HG03175 (cell line): ENCODE measurements at regions not wholly inside any gene's neighbourhood (a gene's known extent, or its start where the extent isn't known, plus 50 kb on each side); places are given as distances from the start of the nearest gene placed in this dataset.

Experiments
- ATAC-seq: cut with Tn5 transposase; IDR thresholded peaks from one replicate; pipeline ENCODE4 v1.9.1; 2021; ENCODE audit warnings: mild to moderate bottlenecking, moderate library complexity; ENCODE audit not compliant: unreplicated experiment

DNA sequence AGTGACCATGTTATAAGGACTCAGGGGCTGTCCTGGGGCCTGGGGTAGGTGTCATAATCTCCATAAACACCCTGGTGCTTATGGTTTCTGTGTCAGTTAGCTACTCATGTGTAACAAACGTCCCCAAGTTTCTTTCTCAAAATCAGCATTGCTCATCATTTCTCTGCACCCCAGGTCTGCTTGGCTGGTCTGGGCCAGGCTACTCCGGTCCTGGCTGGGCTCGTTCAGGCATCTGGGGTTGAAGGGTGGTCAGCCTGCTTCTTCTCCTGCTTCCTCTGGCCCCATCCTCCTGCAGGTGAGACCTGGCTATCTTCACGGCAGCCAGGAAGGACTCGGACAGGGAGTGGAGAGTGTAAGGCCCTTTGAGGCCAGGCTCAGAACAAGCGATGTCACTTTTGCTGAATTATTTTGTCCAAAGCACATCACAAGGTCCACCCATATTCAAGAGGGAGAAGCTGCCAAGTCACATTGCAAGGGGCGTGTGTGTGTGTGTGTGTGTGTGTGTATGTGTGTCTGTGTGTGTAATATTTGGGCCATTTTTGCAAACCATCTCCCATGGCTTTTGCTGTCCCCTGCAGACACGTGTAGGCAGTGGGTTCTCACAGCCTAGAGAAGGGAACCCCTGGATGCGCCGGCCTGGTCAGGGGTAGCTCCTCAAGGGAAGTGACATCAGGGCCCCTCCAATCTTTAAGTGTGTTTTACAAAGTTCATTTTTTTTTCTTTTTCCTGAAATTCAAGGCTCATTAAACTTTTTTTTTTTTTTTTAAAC, 535.8 kb downstream of the TBC1D22A start:
- ATAC-seq: no peak

DNA sequence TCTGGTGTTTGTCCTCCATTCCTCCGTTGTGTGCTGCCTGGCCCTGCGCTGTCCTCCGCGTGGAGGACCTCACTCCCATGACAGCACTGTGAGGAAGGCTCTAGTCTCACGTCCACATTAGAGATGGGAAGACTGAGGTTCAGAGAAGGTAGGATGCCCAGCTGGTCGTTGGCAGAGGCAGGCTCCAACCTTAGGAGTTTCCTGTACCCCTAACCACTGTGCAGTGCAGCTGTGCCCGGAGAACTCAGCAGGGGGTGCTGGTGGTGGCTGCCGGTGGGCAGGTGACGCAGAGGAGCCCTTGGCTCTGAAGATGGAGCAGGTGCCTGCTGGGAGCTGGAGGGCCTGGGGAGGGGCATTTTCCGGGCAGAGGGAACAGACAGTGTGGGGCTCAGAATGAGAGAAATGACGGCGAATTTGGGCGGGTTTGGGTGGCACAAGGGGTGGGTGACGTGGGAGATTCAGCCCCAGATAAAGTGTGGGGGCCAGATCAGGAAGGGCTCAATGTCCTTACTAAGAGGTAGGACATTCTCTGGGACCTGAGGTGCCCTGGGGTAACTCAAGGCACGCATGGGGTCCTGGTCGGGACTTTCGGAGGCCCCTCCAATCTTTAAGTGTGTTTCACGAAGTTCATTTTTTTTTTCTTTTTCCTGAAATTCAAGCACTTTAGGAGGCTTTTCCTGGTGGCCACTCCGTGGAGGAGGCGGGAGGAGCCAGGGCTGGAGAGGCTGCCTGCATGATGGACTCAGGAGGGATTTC, 535.0 kb downstream of the TBC1D22A start:
- ATAC-seq: no peak

DNA sequence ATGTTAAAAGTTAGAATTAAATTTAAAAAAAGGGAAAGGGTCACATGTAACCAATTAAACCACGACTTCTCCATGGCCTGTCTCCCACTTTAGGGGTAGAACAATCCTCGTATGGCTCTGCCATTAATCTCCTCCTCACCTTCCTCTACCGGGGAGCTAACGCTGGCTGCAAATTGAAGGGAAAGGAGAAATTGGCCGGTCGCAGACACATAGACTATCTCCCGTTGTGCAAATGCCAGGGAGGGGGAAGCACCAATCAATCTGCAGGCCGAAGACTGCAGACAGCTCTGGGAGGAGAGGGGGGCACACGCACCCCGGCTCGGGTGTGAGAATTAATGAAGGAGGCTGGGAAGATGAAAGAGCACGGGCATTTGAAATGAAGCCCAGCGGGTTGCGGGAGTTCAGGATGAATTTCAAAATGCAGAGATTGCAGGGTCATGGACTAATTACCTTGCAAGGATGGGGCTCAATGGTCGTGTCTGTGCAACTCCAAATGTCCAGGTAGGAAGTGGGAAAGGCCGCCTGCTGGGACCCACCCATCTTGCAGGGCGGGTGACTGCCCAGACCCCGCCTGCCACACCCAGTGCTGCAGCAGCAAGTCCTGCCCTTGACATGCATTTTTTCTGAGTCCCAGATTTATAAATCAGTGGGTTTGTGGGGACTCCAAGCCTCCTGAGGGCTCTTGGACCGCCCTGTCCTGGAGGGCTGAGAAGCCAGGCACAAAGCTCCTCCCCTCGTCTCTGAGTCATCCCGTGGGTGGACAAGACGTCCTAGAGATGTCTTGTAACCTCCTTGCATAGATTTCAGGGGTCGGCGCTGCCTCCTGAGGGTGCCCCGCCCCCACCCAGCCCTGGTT, 534.2 kb downstream of the TBC1D22A start:
- no peak for ATAC-seq

DNA sequence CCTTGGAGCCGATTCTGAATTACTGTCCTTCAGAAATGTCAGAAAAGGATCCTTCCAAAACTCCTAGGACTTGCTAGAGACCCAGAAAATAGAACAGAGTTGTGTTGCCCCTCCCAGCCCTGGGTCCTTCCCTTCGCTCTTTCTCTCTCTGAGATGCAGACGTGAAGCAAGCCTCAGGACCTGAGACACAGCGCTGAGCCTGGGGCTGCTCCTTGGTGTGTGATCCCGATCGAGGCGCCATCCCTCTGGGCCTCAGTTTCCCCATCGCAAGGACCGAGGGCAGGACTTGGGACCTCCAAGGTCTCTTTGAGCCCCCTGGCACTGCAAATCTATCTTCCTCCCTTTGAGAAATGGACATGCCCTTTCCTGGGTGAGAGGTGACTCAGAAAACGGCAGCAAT, 533.5 kb downstream of the TBC1D22A start:
- ATAC-seq: no peak

DNA sequence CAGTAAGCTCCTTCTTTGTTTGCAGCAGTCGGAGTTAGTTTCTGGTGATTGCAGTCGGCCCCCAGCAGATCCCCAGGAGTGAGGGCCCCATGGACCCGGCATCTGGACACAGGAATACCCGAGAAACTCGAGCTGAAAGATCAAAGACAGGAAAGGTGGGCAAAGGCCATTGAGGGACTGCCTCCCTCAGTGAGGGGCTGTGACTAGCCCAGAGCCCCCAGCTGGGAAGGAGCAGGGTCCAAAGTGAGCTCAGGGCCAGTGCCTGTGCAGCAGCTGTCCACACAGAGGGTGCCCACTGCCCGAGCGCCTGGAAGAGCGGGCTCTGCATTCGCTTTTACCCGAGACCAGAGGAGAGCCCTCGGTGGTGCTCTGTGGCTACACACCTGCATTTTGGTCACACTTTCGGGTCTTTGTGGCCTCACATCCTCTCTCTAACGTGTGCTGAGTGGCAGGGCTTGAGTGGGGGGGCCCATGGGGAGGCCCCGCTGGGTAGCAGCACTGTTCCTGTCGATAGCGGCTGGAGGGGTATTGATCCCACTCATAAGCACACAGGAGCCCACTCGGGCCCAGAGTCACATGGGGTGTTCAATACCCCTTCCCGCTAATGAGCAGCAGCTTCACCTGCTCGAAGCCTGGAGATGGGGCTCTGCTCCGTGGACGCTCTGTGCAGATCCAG, 532.9 kb downstream of the TBC1D22A start:
- ATAC-seq: no peak

DNA sequence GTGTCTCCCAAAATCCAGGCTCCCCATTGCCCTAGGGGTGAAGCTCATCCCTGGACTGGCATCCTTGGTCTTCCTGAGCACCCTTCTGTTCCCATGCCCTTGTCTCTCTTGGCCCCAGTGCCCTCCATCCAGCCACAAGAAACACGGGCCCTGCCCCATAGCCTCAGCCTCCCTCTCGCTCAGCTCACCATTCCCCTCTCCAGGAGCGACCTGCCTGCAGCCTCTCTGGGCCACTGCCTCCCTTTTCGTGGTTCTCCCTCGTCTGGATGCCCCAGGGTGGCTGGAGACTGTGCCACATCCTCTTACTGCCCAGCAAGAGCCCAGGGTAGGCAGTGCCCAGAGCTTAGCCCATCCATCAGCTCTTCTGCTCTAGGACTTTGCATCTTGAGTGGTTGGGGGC, 532.1 kb downstream of the TBC1D22A start:
- ATAC-seq: no peak

DNA sequence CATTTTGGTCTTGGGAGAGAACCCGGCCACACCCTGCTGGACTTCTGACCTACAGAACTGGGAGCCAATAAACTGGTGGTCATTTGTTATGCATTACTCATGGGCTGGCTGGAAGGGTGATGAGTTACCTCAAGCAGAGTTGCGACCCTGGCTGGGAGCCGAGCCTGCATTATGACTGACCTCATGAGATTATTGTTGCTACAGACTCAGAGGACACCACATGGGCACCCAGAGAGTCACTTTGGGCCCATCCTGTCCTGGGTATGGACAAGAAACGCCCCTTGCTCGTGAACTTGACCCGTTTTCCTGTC, 531.7 kb downstream of the TBC1D22A start:
- ATAC-seq: no peak

DNA sequence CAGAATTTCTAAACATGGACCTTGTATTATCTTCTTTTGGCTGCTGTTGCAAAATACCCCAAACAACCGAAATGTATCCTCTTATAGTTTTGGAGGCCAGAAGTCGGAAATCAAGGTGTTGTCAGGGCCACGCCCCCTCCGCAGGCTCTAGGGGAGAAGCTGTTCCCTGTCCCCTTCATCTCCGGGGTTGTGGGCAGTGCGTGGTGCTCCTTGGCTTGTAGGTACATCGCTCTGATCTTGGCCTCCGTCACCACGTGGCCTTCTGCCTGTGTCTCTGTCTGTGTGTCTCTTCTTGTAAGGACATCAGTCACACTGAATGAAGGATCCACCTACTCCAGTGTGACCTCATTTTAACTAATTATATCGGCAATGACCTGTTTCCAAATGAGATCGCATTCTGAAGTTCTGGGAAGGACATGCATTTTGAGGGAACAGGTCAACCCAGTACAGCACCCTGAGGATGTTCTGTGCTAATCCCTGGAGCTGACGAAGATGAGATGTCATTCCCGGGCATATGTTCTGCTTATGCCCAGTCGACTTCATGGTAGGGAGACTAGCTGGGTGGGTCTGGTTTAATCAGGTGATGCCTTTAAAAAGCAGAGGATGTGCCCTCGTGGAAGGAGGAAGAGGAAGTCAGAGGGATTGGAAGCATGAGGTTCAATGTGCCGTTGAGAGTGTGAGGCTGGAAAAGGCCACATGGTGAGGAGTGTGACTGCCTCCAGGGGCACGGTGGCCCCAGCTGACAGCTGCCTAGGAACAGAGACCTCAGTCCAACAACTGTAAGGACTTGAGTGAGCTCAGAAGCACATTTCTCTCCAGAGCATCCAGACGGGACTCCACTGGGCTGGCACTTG, 531.1 kb downstream of the TBC1D22A start:
- no peak for ATAC-seq

DNA sequence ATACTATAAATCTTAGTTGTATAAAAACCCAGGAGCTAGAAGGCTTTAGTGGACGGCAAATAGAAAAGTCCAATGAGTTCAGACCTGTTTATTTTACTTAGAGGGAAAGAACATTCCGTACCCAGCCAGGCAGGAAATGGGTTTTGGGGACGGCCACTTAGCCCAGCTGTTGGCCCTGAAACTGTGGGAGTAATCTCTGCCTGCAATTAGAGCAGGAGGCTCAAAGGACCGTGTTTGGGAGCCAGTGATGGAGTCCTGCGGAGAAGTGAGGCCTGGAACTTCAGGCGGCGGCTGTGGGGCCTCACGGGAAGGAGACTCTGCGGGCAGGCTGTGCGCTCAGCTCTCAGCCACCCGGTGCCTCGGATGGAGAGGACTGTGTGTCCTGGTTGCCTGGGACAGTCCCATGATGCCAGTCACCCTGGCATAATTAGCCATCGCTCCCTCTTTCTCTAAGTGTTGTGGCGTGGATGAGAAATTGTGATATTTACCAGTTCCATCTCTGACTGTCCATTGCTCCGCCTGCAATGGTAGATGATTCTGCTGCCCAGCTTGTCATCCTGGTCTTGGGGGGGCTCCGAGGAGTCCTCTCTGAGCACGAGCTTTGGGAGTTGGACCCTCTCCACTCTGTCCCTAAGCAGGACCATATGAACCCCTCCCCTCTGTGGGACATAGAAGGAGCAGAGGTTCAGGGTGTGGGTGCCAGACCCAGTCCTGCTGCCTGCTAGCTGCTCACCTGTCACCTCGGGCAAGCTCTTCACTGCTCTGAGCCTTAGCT, 530.3 kb downstream of the TBC1D22A start:
- ATAC-seq: no peak

DNA sequence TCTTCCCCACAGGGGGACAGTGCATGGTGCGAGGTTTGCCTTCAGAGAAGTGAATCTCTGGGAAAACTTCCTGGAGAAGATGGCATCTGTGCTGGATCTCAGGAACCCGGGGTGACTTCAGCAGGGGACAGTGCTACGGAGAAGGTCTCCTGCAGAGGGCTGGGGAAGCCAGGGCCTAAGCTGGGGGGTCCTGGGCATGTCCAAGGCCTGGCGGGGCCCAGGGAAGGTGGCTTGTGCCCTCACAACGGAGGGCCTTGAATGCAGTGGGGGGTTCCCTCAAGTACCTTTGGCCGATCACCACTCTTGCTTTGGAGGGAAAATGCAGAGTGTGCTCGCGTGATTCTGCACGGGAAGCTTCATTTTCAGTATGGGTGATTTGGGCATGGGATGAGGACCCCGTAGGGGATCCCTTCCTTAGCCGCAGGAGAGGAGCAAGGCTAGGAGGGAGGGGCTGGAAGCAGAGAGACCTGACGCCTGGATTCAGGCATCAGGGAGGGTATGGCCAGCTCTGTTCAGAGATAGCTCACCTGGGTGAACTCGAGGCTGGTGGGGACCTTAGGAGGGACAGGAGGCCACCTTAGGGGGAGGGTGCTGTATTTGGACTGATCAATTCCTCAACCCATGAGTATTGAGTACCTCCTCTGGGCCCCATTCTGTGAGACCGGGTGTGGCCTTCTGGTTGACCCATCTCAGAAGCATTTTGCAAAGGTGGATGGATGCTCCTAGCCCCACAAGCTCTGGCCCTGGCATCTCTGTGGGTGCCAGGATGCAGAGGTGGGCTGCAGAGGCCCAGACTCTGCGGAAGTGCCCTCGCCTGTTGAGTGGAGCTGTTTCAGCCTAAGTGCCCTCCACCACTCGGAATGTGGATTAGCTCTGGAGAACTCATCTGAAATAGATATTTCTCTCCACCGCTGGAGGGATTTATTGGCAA, 529.4 kb downstream of the TBC1D22A start:
- no peak for ATAC-seq

DNA sequence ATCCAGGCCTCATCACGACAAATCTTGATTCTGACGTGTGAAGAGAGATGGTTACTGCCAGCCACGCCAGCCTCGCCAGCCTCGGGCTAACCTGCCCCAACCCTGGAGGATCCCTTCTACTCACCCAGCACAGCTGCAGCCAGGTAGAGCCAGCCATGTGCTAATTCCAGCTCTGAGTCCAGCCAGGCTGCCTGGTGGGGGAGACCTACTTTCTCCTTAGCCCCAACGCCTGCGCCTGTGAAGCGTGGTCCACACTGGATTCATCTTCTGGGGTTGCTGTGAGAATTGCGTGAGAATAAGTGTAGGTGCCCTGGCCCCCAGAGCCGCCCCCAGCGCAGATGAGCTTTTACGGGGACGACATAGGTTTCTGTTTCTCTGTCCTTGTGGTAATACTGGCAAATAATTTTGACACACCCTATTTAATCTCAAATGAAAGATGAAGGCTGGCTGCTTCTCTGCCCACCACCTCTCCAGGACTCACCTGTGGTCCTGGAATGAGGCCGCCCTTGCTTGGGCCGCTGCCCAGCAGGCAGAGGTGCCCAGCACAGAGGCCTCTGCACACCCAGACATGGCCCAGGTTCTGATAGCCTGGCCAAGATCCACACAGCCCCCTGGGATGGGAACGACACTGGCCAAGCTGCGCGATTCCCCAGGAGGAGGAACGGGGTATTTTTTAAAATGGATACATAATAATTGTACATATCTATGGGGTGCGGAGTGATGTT, 528.4 kb downstream of the TBC1D22A start:
- no peak for ATAC-seq

DNA sequence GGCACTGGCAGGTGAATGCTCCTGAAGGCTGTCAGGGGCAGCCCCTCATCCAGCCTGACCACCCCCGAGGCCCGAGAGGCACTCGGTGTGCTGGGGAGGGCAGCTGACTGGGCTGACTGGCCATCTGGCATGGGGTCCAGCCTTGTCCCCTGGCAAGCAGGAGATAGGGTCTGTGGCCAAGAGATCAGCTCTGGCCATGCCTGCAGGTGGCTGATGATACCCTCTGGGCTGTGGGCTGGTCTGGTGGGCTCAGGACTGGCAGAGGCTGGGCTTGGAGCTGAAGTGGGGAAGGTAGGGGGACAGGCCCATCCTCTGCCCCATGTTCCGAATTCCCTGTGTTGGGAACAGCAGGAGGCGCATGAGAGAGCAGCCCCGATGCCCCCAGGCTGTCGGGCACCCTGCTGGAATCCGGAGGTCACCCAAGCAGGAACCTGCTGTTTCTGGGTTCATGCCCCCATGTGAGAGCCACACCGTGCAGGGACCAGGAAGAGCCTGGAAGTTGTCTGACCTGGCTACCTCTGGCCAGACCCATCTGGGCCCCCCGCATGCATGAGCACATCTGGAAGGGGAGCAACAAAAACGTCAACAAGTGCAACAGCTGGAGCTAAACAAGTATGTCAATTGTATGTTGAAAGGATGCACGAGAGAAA, 527.0 kb downstream of the TBC1D22A start:
- no peak for ATAC-seq

DNA sequence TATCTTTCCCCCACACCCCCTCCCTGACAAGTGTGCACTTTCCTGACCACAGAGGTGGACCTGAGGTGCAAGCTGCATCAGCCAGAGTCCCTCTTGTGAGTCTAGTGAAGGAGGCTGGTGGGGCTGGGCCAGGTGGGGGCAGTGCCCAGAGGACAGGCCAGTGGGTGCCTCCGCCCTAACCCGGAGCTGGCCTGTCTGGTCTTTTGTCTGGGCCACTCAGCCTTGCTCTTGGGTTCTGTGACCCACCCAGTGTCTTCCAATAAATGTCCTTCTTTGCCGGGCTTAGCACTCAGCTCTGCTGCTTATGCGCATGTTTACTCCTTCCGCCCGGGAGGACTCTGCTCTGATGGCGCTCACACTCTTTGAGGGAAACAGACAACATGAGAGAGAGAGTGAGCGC, 526.2 kb downstream of the TBC1D22A start:
- no peak for ATAC-seq

DNA sequence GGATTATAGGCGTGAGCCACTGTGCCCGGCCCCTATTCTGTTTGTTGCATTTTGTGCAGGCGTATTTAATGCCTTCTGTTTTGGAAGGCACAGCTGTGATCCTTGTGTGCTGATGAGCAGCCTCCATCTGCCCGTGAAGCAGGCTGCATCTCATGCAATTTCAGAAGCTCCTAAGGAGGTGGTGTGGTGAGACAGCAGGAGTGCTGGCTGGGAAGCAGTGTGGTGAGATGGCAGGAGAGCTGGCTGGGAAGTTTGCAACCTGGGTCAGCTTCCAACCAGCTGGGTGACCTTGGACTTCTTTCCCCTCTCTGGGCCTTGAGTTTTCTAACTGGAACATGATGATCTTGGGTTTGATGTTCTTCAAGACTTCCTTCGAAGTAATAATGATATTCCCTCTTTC, 525.1 kb downstream of the TBC1D22A start:
- no peak for ATAC-seq

DNA sequence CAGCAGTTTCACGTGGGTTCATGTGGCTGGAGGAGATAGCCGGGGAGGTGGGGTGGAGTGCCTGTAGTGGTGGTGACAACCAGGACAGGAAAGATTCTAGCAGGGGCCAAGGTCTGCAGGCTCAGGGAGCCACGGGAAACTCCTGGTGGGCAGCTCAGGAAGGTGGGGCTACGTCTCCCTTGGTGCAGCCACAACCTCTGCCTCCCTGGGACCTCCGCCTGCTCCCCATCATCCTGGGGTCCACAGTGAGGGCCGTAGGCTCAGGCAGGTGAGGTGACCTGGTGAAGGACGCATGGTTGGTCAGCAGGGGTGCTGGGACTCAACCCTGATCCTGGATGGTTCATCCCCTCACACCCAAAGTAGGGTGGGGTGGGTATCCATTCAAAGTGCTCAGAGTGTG, 524.1 kb downstream of the TBC1D22A start:
- ATAC-seq: no peak

DNA sequence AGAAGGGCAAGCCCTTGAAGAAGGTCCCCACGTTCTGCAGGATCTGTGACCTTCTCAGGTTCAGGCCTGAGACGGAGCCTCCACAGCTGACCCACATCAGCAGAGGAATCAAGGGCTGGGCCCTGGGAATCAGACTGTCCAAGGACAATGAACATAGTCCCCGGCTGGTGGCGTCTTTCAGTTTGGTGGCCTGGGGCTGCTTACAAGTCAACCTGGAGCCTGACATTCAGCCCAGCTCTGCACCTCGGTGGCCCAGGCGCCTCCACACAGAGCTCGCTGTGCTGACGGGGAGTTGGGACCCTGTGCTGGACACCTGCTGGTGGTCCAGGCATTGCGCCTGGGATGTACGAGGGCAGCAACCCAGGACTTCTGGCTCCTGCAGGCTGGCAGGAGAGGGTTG, 523.5 kb downstream of the TBC1D22A start:
- ATAC-seq: no peak

DNA sequence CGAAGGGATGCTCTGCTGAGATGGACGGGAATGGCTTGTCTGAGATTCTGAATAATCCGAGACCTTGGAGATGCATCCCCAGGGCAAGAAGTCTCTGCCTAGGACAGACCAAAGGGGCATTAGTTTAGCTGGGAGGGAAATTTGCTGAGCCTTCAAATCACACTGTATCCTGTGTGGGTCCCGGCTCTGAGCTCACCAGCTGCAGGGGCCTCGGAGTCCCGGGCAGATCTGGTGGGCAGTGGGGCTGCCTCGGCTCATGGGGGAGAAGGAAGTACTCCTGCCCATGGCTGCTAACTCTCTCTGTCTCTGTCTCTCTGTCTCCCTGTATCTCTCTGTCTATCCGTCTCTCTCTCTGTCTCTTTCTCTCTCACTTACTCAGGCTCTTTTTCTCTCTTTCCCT, 522.4 kb downstream of the TBC1D22A start:
- no peak for ATAC-seq
